ENCODE measurements at regions not wholly inside any gene's neighbourhood (a gene's known extent, or its start where the extent isn't known, plus 50 kb on each side); places are given as distances from the start of the nearest gene placed in this dataset.
"Not testable (repeated sequence)": the region's sequence is repeated elsewhere in the genome, so short reads cannot be mapped to it uniquely, and the experiment has no call there.

DNA sequence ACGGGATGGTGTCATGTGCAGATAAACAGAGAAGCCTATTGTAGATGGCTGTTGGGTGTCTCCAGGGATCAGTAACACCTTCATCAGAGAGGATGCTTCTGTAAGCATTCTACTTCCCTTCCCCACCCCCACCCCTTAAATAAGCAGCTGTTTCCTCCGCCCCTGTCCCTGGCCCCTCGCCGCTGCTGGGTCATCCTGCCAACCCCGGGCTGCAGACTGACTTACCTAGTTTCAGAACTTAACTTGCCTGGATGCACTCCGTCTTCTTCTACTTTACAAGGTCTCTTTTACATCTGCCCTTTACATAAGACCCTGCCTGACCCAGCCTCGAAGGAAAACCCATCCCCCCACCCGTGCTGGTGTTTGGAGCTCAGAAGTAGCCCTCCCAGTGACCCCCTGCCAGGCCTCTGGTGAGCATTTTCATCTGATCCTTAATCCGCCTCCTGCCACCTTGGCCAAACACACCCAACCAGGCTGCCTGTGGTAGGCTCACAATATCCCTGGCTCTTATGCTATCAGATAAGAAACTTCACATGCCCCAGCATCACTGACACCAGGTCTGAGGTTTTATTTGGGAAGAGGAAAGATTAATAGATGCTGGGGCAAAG lies 103.0 kb upstream of the HES1 start:
- Histone ChIP-seq H3K9me3 (peaks cover 6% of the 10 kb centered on the region; the same call in 1 of the 2 replicates), H3K4me1 (peaks cover 22% of the 10 kb centered on the region), H4K20me1 (no peaks in the 10 kb centered on the region), H3K36me3 (no peaks in the 10 kb centered on the region), H3K27ac (no peak overlapping the region; the same call in 1 of the 2 replicates), H3K27me3 (no peaks in the 10 kb centered on the region), H3K4me2 (peak overlapping the region; percentile 79), H3K4me3 (no peak overlapping the region), H3K9ac (no peak overlapping the region)
- TF ChIP-seq Cebpa-rat (IDR thresholded peaks at IDR 0.05) = no peak

DNA sequence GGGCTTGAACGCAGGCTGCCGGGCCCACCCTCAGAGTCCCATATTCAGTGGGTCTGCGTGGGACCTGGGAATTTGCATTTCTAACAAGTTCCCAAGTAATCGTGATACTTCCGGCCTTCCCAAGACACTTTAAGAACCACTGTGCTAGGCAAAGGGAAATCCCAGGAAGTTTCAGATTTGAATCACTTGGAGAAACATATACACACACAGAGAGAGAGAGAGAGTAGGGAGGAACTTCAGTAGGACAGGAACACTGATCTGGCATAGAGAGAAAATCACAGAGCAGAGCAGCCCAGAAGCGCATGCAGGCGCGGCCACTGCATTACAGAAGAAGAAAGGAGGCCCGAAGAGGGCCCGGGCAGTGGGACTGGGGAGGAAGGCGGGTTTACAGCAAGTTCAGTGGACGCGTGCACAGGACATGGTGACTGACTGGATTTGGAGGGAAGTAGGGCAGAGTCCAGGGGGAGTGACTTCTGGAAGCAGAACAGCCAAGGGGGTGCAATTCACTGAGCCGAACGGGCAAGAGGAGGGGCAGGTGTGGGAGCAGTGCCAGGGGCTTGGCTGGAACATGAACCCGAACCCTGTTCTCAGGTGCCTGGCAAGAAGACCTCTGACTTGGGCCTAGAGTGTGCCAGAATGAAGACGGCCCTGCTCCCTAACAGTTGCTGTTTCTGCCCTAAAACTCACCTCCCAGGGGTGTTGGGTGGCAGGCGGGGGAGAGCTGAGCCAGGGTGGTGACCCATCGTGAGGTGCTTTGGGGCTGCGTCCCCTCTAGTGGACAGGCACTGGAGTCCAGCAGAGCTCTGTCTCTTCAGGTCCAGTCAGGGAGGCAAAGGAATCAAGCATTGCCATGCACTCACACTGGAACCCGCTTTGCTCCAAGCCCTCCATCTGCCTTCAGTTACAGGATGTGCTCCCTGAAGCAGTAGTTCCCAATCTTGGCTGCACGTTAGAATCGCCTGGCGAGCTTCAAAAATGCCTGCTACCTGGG lies 101.3 kb upstream of the HES1 start:
- no peaks in the 10 kb centered on the region for H4K20me1 ChIP-seq
- H3K9ac ChIP-seq = no peak overlapping the region
- no peak overlapping the region for H3K4me2 ChIP-seq
- H3K4me3 ChIP-seq = no peak overlapping the region
- peaks cover 27% of the 10 kb centered on the region for H3K4me1 ChIP-seq
- no peaks in the 10 kb centered on the region for H3K9me3 ChIP-seq
- TF ChIP-seq Cebpa-rat (IDR thresholded peaks at IDR 0.05) = no peak
- no peaks in the 10 kb centered on the region for H3K36me3 ChIP-seq
- H3K27me3 ChIP-seq = no peaks in the 10 kb centered on the region
- no peak overlapping the region for H3K27ac ChIP-seq

DNA sequence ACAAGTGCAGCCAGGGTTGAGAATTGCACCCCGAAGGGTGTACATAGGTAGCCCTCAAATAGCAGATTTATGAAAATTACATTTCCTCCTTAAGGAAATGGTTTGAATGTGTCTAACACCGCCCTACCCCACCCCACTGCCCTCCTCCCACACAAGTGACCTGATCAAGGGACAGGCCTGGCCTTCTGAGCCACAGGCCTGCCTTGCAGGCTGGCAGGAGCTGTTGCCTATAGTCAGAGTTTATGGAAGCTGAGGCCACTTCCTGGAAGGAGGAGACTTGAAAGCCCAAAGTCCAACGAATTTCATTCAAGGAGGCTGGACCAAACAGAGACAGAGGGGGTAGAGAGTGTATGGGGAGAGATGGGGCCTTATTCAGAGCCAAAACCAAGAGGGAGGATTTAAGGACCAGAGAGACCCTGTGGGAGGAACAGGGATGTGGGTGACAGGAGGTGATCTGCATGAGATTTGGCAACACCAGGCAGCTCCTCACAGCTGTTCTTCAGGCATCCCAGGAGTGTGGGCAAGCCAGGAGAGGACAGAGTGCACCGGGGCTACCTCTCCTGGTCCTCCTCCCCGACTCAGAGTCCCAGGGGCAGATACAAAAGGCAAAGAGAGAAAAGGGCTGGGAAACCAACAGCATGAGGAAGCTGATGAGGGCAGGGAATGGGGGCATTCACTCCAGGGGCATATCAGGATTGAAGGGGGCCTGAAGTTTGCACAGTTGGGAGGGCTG lies 100.4 kb upstream of the HES1 start:
- Histone ChIP-seq H3K4me3 (no peak overlapping the region), H3K9me3 (no peaks in the 10 kb centered on the region), H3K4me2 (no peak overlapping the region), H3K4me1 (peaks cover 31% of the 10 kb centered on the region), H3K36me3 (no peaks in the 10 kb centered on the region), H3K9ac (no peak overlapping the region), H4K20me1 (no peaks in the 10 kb centered on the region), H3K27me3 (no peaks in the 10 kb centered on the region), H3K27ac (no peak overlapping the region)
- TF ChIP-seq Cebpa-rat (IDR thresholded peaks at IDR 0.05) = no peak

DNA sequence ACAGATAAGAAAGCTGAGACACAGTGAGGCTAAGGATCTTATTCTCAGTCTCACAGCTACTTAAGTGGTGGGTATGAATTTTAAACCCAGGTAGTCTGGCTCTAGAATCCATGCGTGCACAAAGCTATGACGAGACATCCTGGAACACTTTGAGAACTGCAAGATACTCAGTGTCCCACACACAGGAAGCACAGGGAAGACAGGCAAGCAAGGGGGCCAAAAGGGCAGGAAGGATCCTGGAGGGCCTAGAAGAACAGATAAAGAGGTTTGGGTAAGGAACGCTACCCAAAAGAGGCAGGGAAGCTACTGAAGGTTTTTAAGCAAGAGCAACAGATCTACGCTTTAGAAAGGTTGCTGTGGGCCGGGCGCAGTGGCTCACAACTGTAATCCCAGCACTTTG lies 99.1 kb upstream of the HES1 start:
- H4K20me1 ChIP-seq = no peaks in the 10 kb centered on the region
- H3K4me3 ChIP-seq = no peak overlapping the region
- no peaks in the 10 kb centered on the region for H3K36me3 ChIP-seq
- peaks cover 27% of the 10 kb centered on the region for H3K4me1 ChIP-seq
- no peaks in the 10 kb centered on the region for H3K9me3 ChIP-seq
- no peak for TF ChIP-seq Cebpa-rat (IDR thresholded peaks at IDR 0.05)
- H3K27me3 ChIP-seq = no peaks in the 10 kb centered on the region
- no peak overlapping the region for H3K27ac ChIP-seq
- H3K4me2 ChIP-seq = no peak overlapping the region
- no peak overlapping the region for H3K9ac ChIP-seq

DNA sequence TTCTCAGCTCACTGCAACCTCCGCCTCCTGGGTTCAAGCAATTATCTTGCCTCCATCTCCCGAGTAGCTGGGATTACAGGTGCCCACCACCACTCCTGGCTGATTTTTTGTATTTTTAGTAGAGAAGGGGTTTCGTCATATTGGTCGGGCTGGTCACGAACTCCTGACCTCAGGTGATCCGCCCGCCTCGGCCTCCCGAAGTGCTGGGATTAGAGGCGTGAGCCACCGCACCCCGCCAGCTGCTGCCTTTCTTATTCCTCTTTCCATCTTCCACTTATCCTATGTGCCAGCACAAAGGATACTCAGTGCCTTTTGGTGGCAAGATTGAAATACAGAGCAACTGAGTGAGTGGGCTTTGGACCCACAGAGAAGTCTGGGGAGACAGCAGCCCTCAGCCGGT lies 97.6 kb upstream of the HES1 start:
- H3K9ac ChIP-seq, H3K4me3 ChIP-seq, H3K36me3 ChIP-seq, H4K20me1 ChIP-seq, H3K27ac ChIP-seq, H3K4me2 ChIP-seq, H3K27me3 ChIP-seq, H3K9me3 ChIP-seq: not testable (repeated sequence)
- peaks cover 12% of the 10 kb centered on the region for H3K4me1 ChIP-seq

DNA sequence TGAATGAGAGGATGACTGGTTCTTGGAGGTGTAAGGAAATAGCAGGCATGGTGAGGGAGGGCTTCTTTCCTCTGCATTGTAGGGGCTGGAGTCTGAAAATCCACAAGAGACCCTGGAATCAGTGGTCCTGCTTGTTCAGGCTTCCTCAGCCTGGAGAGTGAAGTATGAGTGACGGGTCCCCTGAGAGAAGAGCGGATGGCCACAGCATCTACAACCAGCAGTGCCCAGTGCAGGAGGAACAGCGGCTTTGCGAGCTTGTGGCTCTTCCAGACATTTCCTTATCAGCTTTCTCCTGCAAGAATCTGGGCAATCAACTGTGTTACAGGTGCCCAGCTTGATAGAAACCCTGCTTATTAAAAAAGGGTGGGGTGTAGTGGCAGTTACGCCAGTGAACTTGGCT lies 97.0 kb upstream of the HES1 start:
- Histone ChIP-seq H4K20me1 (no peaks in the 10 kb centered on the region), H3K27me3 (no peaks in the 10 kb centered on the region), H3K36me3 (no peaks in the 10 kb centered on the region), H3K4me2 (peak overlapping the region; percentile 44), H3K9me3 (no peaks in the 10 kb centered on the region), H3K9ac (no peak overlapping the region), H3K27ac (no peak overlapping the region), H3K4me1 (peaks cover 11% of the 10 kb centered on the region), H3K4me3 (no peak overlapping the region)
- TF ChIP-seq Cebpa-rat (IDR thresholded peaks at IDR 0.05) = no peak

DNA sequence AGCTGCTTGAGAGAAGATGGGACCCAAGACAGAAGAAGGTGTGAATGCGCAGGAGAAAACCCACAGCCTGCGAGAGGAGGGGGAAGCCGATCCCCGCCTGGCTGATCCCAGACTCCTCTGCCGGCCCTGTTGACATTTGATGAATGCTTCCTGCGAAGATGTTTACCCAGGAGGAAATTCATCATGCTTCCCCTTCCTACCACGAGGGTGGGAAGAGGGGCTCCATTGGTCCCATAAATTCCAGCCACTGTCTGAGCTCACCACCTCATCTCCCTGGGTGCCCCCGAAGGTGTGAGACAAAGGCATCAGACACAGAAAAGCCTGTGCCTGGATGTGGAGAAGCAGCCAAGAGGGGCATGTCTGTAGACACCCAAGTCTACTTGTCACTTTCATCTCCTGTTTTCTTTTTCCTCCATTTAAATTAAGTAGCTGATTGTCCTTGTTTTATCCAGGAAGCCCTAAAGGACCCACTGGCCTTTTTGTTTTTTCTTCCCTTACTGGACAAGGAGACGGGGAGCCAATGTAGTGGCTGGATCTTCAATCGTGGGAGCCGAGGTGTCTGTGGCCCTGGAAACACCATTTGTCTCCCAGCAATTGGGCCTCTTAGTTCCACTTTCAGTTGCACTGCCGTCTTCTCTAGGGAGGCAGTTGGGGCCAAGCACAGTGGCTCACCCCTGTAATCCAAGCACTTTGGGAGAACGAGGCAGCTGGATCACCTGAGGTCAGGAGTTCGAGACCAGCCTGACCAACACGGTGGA lies 95.3 kb upstream of the HES1 start:
- H3K4me3 ChIP-seq = no peak overlapping the region
- H3K4me1 ChIP-seq = peaks cover 11% of the 10 kb centered on the region
- no peaks in the 10 kb centered on the region for H3K36me3 ChIP-seq
- H3K9me3 ChIP-seq = no peaks in the 10 kb centered on the region
- H3K9ac ChIP-seq = no peak overlapping the region
- H4K20me1 ChIP-seq = no peaks in the 10 kb centered on the region
- no peak for TF ChIP-seq Cebpa-rat (IDR thresholded peaks at IDR 0.05)
- H3K27ac ChIP-seq = no peak overlapping the region
- H3K27me3 ChIP-seq = no peaks in the 10 kb centered on the region
- H3K4me2 ChIP-seq = peak overlapping the region; percentile 21

DNA sequence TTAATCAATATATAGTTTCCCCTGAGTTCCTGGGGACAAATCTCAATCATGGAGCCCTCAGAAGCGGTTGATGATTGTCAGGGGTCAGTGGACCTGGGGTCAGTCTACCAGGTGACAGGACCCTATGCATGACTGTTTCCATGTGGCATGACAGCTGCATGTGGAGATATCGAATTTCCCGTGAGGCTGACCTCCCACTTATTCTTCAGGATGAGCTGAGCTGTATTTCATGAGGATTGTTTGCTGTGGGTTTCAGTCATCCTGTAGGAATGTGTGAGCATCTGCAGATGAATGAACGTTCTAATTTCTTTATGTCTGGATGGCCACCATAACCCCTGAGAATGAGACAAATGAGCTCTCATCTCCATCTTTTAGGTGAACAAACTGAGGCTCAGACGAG lies 93.0 kb upstream of the HES1 start:
- peaks cover 18% of the 10 kb centered on the region for H3K4me1 ChIP-seq
- H3K9ac ChIP-seq = no peak overlapping the region
- H3K36me3 ChIP-seq = no peaks in the 10 kb centered on the region
- no peaks in the 10 kb centered on the region for H3K27me3 ChIP-seq
- no peaks in the 10 kb centered on the region for H4K20me1 ChIP-seq
- H3K4me3 ChIP-seq = no peak overlapping the region
- no peak overlapping the region for H3K27ac ChIP-seq
- H3K4me2 ChIP-seq = no peak overlapping the region
- TF ChIP-seq Cebpa-rat (IDR thresholded peaks at IDR 0.05) = no peak
- no peaks in the 10 kb centered on the region for H3K9me3 ChIP-seq

DNA sequence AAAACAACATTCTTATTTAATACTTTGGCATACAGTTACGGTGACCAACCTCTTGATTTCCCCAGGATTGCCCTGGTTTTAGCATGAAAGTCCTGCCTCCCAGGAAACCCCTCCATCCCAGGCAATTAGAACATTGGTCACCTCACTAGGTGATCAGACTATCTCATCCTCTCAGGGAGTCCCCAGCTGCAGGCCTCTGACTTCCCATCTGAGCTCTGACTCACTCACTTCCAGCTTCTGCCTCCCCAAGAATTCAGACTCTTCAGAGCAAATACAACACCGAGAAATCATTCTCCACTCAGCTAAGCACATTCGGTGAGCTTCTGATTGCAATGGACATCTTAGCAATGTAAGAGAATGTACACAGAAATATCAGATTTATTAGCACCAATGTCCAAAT lies 92.4 kb upstream of the HES1 start:
- H3K9ac ChIP-seq = no peak overlapping the region
- H3K27me3 ChIP-seq = no peaks in the 10 kb centered on the region
- no peak overlapping the region for H3K4me3 ChIP-seq
- H3K4me2 ChIP-seq = no peak overlapping the region
- H4K20me1 ChIP-seq = no peaks in the 10 kb centered on the region
- peaks cover 18% of the 10 kb centered on the region for H3K4me1 ChIP-seq
- H3K27ac ChIP-seq = no peak overlapping the region
- H3K36me3 ChIP-seq = no peaks in the 10 kb centered on the region
- TF ChIP-seq Cebpa-rat (IDR thresholded peaks at IDR 0.05) = no peak
- no peaks in the 10 kb centered on the region for H3K9me3 ChIP-seq

Measured in BLaER1 (cell line).